Right kidney (tissue), 1 donor: ENCODE measurements at regions not wholly inside any gene's neighbourhood (a gene's known extent, or its start where the extent isn't known, plus 50 kb on each side); places are given as distances from the start of the nearest gene placed in this dataset.

Source experiments
- DNase-seq: peaks from one replicate; pipeline ENCODE4 v3.0.0-alpha.2; 2016

- DNase-seq: no peak
Measured at GRCh38 chr6:71430018-71430417, 141.4 kb downstream of the OGFRL1 start.

DNA sequence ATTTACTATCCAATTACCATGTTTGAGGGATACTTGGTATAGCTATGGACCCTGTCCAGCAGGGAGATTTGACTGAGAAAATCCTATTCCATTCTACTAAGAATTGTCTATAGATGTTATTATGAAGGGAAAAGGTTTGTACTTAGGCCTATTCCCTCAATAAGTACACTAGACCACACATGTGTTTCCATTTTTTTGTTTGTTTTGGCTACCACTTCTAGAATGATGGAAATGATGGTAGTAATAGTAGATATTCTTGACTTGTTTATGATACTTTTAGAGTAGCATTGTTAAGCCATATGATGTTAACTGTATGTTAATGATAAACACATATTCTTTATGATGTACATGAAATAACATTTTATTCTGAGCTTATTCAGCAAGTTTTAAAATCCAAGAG, 144.8 kb downstream of the OGFRL1 start:
- DNase-seq: no peak

DNA sequence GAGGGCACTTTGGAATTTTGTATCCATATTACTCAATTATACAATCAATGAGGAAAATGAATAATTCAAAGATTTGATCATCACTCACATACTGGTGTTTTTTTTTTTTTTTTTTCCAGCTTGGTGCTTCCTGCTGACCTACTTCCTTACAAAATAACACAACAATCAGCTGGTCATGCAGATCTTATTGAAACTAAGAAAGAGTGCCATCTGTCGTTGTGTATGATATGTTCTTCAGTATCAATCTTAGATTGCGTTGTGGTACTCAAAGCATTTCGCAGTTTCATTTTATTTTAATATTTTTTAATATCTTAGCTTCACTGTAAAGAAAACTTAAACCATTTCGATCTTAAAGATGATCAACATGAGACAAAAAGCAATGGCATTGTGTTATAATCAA, 155.6 kb downstream of the OGFRL1 start:
- no peak for DNase-seq

- DNase-seq: no peak
Measured at GRCh38 chr6:71446057-71446456, 157.4 kb downstream of the OGFRL1 start.

- no peak for DNase-seq
Measured at GRCh38 chr6:71446470-71446869, 157.9 kb downstream of the OGFRL1 start.

- DNase-seq: no peak
Measured at GRCh38 chr6:71452697-71453370, 164.2 kb downstream of the OGFRL1 start.

DNA sequence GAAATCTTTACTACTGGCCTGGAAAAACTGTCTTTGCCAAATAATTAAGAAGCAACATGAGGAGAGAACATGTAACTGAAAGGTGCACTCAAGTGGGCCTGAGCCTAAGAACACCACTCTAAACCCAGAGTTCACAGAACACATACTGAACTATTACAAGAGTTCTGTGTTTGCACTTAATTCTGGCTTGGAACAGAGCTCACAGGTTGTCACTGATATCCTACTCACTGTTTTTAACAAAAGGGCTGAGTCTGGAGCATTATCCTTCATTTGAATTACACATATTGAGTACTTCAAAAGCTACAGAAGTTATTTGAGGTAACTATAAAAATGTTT, 164.7 kb downstream of the OGFRL1 start:
- DNase-seq: no peak

DNA sequence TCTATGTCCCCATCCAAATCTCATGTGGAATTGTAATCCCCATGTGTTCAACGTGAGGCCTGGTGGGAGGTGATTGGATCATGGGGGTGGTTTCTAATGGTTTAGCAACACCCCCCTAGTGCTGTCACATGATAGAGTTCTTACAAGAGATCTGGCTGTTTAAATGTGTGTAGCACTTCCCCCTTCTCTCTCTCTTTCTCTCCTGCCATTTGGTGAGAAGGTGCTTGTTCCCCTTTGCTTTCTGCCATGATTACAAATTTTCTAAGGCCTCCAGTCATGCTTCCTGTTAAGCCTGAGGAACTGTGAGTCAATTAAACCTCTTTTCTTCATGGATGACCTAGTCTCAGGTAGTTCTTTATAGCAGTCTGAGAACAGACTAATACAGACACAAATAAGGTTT, 165.4 kb downstream of the OGFRL1 start:
- DNase-seq: no peak

GRCh38 chr6:71457929-71458328, 169.3 kb downstream of the OGFRL1 start:
- no peak for DNase-seq

- DNase-seq: no peak
Measured at GRCh38 chr6:71459162-71459561, 170.6 kb downstream of the OGFRL1 start.

DNA sequence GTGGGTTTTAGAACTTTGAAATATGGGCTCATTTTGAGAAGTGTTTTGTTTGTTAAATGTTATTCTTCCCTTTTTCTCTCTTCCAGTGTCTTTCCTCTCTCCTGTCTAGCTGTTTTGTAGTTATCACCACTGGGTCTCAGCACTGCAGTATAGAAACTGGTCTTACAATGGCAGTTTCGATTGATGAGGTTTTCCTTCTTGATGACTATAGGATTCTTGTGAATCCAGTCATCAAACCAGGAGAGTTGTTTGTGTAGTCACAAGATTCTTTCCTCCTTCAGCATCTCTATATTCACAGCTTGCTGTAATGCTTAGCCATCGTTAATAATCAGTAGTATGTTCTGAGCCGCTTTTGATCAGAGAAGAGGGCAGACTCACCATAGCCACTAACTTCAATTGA, 172.3 kb downstream of the OGFRL1 start:
- DNase-seq: no peak

GRCh38 chr6:71463061-71463460, 174.4 kb downstream of the OGFRL1 start:
- no peak for DNase-seq

DNA sequence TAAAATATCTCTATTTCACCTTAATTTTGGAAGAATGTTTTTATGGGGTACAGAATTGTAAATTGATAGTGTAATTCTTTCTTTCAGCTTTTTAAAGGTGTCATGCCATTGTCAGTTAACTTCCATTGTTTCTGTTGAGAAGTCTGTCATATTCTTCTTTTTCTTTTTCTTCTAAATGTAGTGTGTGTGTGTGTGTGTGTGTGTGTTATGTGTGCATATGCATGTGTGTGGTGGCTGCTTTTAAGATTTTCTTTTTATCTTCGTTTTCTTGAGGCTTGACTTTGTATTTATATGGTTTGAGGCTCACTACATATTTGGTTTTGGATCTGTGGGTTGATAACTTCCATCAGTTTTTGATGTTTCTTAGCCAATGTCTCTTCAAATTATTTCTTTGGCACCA, 176.5 kb downstream of the OGFRL1 start:
- no peak for DNase-seq

DNA sequence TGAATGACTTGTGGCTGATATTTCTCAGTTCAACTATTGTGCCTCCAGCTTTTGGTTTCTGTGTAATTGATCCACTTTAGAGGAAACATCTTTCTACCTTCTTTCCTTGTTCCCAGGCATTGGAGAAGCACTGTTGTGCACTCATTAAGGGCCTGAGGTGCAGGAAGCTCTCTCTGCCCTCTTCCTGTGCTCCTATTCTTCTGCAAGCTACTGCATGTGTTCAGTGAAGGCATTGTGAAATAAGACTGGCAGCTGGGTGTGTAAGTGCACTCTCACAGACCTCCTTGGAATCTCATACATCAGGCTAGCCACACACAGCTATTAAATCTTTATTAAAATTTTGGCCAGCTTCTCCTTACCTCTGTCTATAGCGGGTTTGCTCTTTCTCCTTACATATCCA, 177.8 kb downstream of the OGFRL1 start:
- DNase-seq: no peak

DNA sequence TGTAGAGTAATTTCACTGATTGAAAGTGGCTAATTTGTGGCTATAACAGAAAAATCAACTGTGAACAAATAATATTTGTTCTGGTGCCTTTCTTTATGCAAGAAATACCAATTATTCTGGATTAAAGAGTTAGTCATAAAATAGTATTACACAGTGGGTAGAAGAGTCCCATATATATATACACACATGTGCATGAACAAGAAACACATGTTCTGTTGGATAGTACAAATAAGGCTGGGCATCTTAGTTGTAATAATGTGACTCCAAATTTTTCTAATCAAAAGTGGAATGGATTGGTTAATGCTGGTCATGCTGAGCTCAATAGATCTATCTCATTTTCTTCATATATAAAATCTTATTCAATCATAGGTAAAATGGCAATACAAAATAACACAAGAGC, 179.4 kb downstream of the OGFRL1 start:
- DNase-seq: no peak

- DNase-seq: no peak
Measured at GRCh38 chr6:71468841-71469700, 180.5 kb downstream of the OGFRL1 start.

GRCh38 chr6:71471718-71472117, 183.1 kb downstream of the OGFRL1 start:
- DNase-seq: no peak

DNA sequence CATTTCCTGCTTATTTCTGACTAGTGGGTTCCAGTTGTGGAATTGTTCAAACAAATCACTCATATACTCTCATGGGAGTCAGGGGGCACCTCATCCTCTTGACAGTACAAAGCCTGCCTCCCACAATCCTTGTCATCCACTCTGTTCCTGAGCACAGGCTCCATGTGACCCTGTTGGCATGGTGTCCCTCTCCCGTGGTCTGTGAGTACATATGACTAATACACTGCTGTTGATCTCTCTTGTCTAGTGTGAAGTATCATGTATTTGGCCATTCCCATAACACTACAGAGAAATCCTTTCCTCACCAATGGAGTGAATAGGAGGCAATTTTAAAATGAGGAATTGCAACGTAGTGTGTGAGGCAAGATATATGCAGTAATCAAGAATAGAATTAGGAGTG, 185.3 kb downstream of the OGFRL1 start:
- no peak for DNase-seq

DNA sequence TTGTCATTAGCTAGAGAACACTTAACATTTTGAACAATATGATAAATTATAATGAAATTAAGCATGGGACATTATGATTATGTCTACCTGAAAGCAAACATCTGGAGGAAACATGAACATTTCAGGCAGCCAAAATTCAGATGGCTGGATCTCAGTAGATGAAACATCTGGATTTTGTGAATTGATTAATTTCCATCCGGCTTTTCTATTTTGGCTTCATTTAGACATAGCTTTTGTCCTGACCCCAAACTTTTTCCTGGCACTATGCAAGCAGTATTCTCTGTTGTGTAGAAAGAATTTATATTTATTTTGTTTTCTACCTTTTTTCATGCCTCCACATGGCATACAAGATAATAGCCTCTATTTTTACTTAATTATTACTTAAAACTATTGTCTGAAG, 186.3 kb downstream of the OGFRL1 start:
- no peak for DNase-seq

DNA sequence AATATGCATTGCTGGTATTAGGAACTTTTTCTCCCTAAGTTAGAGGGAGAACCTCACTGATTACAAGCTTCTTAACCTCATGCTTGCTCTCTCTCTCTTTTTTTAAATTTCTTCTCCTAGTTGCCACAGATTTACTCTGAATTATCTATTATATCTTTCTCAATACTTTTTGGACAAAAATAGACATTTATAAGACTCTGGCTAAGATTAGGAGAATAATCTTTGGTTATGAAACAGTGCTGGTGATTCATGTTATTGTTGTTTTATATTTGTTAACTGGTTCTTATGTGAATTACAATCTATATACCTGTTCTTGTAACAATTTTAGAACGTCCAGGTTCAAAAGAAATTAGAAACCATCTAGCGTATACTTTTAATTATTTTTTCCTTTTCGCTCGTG, 187.8 kb downstream of the OGFRL1 start:
- DNase-seq: no peak

GRCh38 chr6:71476872-71477271, 188.3 kb downstream of the OGFRL1 start:
- DNase-seq: no peak

- DNase-seq: no peak
Measured at GRCh38 chr6:71478834-71479541, 190.4 kb downstream of the OGFRL1 start.

- no peak for DNase-seq
Measured at GRCh38 chr6:71480577-71480976, 192.0 kb downstream of the OGFRL1 start.

- no peak for DNase-seq
Measured at GRCh38 chr6:71481011-71481410, 192.4 kb downstream of the OGFRL1 start.
